ENCODE measurements at regions not wholly inside any gene's neighbourhood (a gene's known extent, or its start where the extent isn't known, plus 50 kb on each side); places are given as distances from the start of the nearest gene placed in this dataset.
"Not testable (repeated sequence)": the region's sequence is repeated elsewhere in the genome, so short reads cannot be mapped to it uniquely, and the experiment has no call there.

DNA sequence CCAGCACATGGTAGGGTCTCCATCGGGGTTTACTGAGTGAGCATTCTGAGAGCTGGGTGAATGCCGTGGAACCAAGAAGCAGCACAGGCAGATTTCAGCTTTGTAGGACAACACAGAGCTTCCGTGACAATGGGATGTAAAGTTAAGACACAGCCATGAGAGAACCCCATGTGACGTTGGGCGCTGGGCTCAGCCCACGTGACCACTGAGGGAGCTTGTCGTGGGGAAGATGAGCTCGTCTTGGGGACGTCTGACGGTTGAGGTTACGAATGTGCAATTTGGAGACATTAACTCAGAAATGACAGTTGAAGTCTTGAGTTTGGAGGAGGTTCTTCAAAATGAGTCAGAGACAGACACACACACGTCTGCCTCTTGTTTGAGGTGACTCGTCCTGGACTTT, 51.5 kb upstream of the MUC20 start:
- peak; percentile 70 to 71 for DNase-seq

DNA sequence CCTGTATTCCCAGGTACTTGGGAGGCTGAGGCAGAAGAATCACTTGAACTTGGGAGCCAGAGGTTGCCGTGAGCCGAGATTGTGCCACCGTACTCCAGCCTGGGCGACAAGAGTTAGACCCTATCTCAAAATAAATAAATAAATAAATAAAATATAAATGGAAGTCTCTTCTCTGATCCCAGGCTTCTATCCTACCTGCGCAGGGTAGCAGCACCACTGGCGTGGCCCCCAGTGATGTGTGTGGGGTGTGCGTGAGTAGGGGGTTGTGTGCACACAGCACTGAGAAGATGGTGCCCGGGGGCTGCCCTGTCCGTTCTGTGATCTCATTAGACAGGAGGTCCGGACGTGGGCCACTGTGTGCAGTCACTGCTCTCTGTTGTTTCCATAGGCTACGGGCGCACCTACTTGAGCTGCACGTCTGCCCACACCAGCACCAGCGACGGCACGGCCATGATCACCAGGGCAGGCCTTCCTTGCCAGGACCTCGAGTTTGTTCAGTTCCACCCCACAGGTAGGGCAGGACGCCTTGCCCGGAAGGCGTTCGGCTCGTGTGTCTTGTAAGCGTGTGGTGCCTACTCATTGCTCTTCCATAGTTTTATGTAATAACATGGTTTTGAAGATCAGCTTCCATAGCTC, 52.5 kb upstream of the MUC20 start:
- not testable (repeated sequence) for DNase-seq

DNA sequence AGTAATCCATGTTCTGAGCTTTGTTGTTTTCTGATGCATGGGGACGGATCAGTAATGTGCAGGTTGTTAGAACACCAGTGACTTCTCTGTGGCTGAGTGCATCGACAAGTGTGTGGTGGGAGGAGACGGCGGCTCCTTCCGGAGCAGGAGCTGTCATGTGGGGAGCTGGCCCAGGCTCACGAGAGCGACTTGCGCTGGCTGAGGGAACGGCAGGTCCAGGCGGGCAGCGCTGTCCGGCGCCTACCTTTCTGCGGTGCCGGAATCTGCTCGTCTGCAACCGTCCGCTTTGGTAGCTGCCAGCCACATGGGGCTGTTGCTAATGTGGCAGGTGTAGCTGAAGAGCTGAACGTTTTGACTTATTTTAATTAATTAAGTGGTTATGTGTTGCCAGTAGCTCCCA, 55.5 kb upstream of the MUC20 start:
- not testable (repeated sequence) for DNase-seq

DNA sequence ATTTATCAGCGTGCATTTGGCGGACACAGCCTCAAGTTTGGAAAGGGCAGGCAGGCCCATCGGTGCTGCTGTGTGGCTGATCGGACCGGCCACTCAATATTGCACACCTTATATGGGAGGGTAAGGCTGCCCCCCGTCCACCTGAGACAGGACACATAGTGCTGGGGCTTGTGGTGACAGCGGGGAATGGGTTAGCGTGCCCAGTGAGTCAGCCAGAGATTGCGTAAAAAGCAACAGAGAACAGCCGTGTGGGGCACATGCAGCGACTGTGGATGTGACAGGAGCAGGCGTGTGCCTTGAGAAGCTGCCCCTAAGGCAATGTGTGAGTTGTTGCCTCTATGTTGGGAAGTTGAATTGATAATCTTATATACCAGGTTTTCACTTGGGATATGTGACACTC, 56.6 kb upstream of the MUC20 start:
- DNase-seq, result not testable (repeated sequence)

DNA sequence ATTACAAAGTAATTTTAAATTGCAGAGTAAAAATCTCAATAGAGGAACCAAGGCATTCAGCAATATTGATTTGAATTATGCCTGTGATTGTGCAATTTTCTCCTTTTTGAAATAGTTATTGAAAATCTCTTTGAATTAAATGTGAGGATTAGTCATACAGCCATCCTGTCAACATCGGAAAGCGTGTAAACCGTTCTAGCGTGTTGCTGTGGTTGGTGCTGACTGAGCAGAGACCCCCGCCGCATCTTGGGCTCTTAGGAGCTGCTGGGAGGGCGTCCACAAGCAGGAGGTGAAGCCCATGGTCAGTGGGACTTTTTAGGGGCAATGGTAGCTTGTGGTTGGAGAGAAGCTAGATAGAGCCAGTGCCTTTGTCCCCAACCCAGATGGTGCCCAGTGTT, 61.6 kb upstream of the MUC20 start:
- DNase-seq, result not testable (repeated sequence)

DNA sequence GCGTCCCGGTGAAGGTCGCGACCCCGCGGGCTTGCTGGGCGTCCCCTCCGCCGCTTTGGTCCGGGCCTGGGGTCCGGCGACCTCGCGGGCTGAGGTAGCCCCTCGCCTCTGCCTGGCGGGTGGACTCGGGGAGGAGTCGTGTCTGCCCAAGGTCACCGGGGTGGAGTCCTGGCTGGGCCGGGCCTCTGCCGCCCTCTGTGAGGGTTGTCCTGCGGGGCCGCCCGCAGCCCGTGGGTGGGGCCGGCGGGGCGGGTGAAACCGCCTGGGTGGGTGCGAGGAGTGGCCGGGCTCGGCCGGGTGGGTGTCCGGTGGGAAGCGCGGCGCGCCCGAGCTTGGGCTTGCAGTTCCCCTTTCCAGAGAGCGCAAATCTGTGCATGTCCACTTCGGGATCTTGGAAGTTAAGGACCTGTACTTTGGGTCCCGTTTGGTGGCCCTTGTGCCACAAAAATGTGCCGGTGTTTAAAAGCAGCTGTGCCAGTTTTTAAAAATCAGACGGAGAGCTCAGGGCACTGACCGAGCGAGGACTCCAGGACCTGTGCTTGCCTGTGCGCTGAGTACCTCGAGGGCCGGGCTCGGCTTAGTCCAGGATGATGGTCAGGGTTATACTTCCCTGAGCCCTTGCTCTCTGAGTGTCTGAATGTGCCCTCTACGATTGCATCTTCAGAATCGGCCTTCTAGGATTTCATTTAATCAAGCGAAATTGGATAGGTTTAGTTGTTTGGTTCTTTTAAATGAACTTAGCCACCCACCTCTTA, 62.2 kb upstream of the MUC20 start:
- not testable (repeated sequence) for DNase-seq

DNA sequence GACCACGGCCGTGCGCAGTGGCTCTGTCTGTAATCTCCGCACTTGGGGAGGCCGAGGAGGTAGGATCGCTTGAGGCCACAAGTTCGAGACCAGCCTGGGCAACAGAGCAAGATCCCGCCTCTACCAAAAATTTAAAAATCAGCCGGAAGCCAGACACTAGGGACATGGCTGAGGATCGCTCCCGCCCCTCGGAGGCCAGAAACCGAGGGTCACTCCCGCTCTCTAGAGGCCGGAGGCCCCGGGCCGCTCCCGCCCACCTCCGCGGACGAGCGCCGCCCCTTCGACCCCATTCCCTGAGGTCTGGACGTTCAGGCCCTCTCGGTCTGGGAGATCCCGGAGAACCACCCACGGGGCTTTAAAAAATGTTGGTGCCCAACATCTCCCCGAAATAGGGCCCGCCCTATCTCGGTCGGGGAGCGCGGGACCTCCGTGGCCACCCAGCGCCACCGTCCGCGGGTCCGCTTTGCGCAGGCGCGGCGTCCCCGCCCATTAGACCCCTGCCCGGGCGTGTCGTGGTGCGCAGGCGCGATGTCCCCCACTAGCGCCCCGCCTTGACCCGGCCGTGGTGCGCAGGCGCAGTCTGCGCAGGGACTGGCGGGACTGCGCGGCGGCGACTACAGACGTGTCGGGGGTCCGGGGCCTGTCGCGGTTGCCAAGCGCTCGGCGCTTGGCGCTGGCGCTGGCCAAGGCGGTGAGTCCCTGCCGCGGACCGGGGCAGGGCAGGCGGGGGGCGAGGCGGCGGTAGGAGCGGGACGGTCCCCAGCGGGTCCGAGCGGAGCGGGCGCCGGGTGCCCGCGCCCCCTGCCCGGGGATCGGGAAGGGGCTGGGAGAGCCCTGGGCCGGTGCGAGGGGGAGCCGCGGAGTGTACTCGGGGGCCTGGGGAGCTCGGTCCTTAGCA, 63.1 kb upstream of the MUC20 start:
- peak; percentile 86 to 88 for DNase-seq

DNA sequence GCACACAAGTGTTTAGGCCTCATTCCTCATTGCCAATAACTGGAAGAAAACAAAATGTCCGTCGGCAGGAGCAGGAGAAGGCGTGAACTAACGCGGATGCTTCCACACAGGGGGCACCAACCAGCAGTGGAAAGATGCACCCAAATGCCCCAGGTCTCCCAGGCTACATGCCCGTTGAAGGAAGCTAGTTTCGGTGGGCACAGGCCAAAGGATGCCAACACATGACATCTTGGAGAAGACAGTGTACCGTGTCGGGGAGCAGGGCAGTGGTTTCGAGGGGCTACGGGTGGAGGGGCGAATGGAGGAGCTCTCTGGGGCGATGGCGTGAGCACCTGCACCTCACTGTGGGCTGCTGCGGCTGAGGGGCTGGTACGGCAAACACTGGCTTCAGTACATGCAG, 64.7 kb upstream of the MUC20 start:
- DNase-seq, result not testable (repeated sequence)

DNA sequence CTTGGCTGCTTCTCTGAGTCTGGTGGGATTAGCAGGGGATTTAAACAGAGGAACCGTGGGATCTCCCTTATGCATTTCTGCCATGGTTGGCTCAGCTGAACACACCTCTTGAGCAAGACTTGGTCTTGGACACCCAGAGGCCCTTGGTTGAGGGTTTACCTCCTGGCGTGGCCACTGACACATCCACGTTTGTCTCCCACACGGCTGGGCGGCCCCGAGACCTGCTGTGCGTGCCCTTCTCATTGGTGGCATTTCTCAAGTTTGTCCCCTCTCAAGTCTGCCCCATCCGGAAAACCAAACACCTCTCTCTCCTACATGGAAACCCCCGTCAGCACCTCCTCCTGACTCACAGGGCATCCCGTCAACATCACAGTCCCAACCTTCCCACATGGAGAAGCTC, 66.0 kb upstream of the MUC20 start:
- DNase-seq, result not testable (repeated sequence)

DNA sequence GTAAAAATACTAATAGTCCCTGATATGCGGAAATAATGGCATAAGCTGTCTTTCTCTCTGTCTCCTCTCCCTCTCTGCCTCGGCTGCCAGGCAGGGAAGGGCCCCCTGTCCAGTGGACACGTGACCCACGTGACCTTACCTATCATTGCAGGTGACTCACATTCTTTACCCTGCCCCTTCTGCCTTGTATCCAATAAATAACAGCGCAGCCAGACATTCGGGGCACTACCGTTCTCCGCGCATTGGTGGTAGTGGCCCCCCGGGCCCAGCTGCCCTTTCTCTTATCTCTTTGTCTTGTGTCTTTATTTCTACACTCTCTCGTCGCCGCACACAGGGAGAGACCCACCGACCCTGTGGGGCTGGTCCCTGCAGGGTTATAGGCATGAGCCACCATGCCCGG, 66.6 kb upstream of the MUC20 start:
- not testable (repeated sequence) for DNase-seq

DNA sequence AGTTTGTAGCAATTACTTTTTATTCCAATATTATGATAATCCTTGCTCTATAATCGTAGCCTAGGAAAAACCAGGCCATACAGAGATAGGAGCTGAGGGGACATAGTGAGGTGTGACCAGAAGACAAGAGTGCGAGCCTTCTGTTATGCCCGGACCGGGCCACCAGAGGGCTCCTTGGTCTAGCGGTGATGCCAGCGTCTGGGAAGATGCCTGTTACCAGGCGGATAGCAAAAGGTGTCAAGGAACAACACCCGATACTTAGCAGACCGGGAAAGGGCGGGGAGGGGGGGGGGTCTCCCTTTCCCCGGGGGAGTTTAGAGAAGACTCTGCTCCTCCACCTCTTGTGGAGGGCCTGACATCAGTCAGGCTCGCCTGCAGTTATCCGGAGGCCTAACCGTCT, 67.1 kb upstream of the MUC20 start:
- peak in 1 of 2 experiments; percentile 39 for DNase-seq

DNA sequence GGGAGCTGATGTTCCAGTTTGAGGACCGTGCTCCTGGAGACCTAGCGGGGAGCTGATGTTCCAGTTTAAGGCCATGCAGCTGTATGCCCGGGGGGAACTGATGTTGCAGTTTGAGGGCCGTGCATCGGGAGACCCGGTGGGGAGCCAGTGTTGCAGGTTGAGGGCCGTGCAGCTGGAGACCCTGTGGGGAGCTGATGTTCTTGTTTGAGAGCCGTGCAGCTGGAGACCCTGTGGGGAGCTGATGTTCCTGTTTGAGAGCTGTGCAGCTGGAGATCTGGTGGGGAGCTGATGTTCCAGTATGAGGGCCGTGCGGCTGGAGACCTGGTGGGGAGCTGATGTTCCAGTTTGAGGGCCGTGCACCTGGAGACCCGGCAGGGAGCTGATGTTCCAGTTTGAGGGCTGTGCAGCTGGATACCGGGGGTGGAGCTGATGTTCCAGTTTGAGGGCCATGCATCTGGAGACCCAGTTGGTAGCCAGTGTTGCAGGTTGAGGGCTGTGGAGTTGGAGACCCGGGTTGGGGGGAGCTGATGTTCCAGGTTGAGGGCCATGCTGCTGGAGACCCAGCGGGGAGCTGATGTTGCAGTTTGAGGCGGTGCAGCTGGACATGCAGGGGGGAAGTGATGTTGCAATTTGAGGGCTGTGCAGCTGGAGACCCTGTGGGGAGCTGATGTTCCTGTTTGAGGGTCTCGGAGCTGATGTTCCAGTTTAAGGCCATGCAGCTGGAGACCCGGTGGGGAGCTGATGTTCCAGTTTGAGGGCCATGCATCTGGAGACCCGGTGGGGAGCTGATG, 64.4 kb upstream of the APOD start:
- DNase-seq, result not testable (repeated sequence)

DNA sequence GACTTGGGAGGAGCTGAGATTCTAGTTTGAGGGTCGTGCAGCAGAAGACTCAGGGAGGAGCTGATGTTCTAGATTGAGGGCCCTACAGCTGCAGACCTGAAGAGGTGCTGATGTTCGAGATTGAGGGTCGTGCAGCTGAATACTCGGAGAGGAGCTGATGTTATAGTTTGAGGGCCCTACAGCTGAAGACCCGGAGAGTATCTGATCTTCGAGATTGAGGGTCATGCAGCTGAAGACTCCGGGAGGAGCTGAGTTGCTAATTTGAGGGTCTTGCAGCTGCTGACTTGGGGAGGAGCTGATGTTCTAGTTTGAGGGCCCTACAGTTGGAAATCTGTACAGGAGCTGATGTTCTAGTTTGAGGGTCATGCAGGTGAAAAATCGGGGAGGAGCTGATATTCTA, 62.1 kb upstream of the APOD start:
- not testable (repeated sequence) for DNase-seq

DNA sequence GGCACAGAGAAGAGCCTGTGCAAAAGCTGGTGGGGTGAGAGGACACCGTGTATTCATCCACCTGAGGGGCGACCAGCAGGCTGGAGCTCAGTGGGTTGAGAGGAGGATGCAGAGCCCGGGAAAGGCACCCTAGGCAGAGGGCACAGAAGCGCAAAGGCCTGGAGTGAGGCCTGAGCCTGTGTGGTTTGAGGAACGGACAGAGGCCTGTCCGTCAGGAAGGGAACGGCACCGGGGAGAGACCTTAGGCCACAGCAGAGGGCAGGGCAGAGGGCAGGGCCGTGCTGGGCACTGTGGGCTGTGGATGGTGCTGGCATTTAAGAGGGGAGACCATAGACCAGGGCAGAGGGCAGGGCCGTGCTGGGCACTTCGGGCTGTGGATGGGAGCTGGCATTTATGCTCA, 59.5 kb upstream of the APOD start:
- DNase-seq, result not testable (repeated sequence)

DNA sequence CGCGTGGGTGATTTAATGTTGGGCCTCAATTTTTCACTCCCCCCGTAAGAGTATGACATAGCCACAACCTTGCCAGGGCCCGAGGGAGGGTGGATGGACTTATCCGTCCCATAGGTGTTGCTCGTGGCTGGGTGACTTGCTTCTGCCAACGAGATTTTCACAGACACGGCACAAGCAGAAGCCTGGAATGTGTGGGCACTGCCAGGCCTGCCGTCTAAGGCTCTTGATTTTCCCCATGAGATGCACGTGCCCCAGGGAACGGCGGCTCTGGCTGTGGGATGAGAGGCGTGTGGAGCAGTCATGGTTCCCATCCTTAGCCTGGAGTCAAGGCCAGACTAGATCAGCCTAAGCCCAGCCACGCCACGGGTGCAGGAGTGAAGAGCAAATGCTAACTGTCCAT, 58.6 kb upstream of the APOD start:
- not testable (repeated sequence) for DNase-seq

DNA sequence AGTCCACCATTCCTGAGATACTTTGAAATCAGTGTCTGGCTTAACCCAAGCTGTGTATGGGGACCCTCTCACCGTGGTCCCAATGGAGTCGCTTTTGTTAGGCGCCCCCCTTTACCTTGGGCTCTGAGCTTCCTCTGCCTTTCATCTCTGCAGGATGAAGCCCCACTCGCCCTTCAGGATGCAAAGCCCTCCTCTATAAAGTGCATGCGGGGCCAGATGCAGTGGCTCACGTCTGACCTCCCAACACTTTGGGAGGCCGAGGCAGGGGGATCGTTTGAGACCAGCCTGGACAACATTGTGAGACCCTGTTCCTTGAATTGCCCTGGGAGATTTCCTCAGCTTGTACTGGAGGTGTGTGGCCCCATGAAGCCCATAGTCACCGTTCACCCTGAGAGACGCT, 54.7 kb upstream of the APOD start:
- DNase-seq, result not testable (repeated sequence)

DNA sequence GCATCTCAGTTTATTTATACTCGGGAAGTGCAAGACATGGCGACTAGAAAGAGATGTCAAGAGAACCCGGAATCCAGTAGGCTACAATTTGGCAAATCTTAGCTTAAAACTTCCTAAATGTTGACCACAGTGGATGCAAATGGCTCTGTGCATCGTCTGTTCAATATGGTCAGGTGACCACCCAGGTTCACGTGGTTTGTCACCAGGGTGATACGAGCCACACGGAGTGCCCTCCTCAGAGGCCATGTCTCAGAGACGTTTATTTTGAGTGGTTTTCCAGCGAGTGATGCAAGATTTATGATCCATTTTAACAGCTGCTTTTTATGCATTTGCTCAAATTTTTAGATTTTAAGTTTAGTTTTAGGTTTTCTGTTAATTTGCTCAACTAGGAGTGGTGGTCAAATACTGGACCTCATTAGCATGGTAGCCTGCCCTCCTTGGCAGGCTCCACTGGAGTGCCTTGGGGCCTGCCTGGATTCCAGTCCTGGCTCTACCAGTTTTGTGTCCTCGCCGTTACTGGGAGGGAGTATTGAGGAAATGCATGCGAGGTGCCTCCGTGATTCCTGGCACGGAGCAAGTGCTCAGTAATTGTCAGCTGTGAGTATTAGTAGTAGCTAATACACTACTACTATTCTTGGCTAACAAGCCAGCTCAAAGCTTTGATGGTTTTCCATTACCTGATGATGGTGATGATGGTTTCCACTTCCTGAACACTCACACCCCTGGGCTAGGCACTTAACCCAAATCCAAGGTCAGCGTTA, 53.9 kb upstream of the APOD start:
- DNase-seq, result peak in 1 of 2 experiments; percentile 17

DNA sequence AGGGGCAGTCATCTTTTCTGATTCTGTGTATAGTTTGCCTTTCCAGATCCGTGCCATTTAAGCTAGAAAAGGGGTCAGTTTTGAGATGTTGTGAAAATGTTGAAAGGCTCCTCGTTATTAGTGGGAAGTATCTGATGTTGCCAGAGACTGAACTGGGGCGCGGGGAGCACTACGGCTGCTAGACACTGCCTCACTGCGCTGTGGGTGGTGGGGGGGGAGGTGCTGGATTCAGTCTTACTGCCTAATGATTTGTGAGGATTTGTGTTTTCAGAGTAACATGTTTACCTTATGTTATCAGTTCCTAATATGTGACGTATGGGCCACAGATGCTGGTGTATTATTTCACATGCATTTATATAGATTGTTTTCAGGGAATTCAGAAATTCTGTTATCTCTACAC, 53.3 kb upstream of the APOD start:
- DNase-seq, result peak; percentile 37 to 38

DNA sequence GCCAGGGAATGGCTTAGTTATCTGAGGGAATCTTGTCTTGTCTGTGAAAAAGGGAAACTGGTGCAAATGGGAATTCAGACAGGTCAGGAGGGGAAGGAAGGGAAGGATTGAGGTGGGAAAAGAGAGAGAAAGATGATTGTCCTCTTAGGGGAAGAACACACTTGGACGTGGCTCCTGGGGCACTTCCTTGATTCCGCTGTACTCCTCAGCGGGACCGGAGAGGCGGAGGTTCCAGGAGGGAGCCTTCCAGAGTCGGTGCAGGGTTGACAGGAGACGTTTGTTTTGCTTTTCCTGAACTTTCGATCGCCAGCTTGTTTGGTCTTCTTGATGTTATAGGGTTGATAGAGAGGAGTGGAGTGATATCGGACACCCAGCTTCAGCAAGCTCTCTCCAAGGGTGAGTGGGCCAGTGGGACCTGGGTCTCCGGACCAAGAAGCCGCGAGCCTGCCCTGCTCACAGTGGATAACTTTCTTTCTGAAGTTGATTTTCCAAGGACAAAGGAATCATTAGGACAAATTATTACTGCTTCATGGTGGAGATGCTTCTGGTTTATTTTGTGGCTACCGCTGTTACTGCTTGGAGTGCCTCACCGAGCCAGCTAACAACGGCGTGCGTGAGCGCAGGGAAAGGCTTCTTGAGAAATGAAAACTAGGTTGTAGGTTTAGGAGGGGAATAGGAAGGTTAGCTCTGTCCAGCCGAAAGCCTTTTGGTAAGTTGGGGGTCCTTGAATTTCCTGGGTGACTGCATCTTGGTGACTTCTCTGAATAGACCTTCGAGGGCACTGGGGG, 52.4 kb upstream of the APOD start:
- DNase-seq, result peak; percentile 40 to 43

DNA sequence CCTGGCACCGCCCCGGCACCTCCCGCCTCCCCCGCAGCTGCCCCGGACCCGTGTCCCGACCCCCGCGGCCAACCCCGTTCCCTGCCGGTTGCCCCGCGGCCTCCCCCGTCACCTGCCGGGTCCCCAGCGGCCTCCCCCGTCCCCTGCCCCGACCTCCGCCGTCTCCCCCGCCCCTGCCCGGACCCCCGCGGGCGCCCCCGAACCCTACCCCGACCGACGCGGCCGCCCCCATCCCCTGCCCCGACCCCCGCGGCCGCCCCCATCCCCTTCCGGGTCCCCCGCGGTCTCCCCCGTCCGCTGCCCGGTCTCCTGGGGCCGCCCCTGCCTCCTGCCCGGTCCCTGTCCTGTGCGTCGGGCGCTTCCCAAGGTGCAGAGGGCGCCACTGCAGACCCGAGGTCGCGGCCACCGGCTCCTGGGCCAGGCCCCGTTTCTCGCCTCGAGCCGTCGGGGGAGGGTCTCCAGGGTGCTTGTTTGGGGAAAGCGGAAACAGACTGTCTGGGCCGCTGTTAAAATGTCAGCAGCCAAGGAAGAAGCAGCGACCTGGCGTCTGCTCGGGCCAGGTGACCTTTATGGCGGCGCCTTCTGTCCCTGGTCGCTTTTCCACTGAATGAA, 51.6 kb upstream of the APOD start:
- DNase-seq, result peak; percentile 21 to 26

All from activated T-cell treated with anti-CD3 and anti-CD28 coated beads, Interleukin-2, amount 50 U/mL, for 48 hours (primary cell).